Mesenchymal stem cell (in vitro differentiated cells and primary cell): ENCODE measurements at regions not wholly inside any gene's neighbourhood (a gene's known extent, or its start where the extent isn't known, plus 50 kb on each side); places are given as distances from the start of the nearest gene placed in this dataset.

Source experiments
- DNase-seq: peaks from one replicate; pipeline ENCODE4 v3.0.0-alpha.2; 2013
- H2AFZ ChIP-seq: one replicate; pipeline ENCODE4 v1.6.1; 2013; ENCODE audit warnings: low read depth, mild to moderate bottlenecking, control low read depth, inconsistent platforms, low read length, moderate library complexity
- H2AK5ac ChIP-seq: 2 replicates; pipeline ENCODE4 v1.6.1; 2013; ENCODE audit warnings: low read length, moderate library complexity, mild to moderate bottlenecking, inconsistent platforms; ENCODE audit not compliant: severe bottlenecking
- H2BK120ac ChIP-seq: one replicate; pipeline ENCODE4 v1.6.1; 2013; ENCODE audit warnings: low read depth, mild to moderate bottlenecking, inconsistent platforms, low read length, moderate library complexity
- H2BK12ac ChIP-seq, 2 experiments: one replicate each; pipeline ENCODE4 v1.6.1; 2013; ENCODE audit warnings: inconsistent platforms in 2 of 2, low read length in 2 of 2, mild to moderate bottlenecking in 2 of 2, moderate library complexity in 2 of 2, control low read depth in 1 of 2
- H2BK15ac ChIP-seq: one replicate; pipeline ENCODE4 v1.6.1; 2013; ENCODE audit warnings: mild to moderate bottlenecking, low read depth, inconsistent platforms; ENCODE audit not compliant: poor library complexity, severe bottlenecking
- H2BK5ac ChIP-seq: 2 replicates; pipeline ENCODE4 v1.6.1; 2013; ENCODE audit warnings: low read depth, mild to moderate bottlenecking, low read length, control low read depth, inconsistent platforms; ENCODE audit not compliant: poor library complexity, severe bottlenecking
- H3K14ac ChIP-seq, 2 experiments: one replicate each; pipeline ENCODE4 v1.6.1; 2013; ENCODE audit warnings: inconsistent platforms in 2 of 2, low read length in 2 of 2, control low read depth in 1 of 2, mild to moderate bottlenecking in 1 of 2, moderate library complexity in 1 of 2
- H3K18ac ChIP-seq, 2 experiments: one replicate each; pipeline ENCODE4 v1.6.1; 2013; ENCODE audit warnings: inconsistent platforms in 2 of 2, low read length in 2 of 2, control low read depth in 1 of 2, low read depth in 1 of 2, mild to moderate bottlenecking in 1 of 2
- H3K23ac ChIP-seq, 2 experiments: one replicate each; pipeline ENCODE4 v1.6.1; 2013; ENCODE audit warnings: inconsistent platforms in 2 of 2, low read length in 2 of 2, mild to moderate bottlenecking in 2 of 2, moderate library complexity in 2 of 2, control low read depth in 1 of 2
- H3K27ac ChIP-seq: 2 replicates; pipeline ENCODE4 v1.5.1; 2013; ENCODE audit warnings: mild to moderate bottlenecking, moderate library complexity, low read length, control low read depth, inconsistent platforms; ENCODE audit not compliant: poor library complexity, severe bottlenecking
- H3K27me3 ChIP-seq, 2 experiments: 2 replicates each; pipeline versions ENCODE4 v1.6.1 to v1.7.0; 2013; ENCODE audit warnings: low read length in 2 of 2, mild to moderate bottlenecking in 2 of 2, moderate library complexity in 2 of 2, control low read depth in 1 of 2, inconsistent platforms in 1 of 2; ENCODE audit not compliant: control insufficient read depth in 1 of 2, insufficient read depth in 1 of 2
- H3K36me3 ChIP-seq, 2 experiments: 2 replicates each; pipeline versions ENCODE4 v1.6.1 to v1.7.0; 2013; ENCODE audit warnings: low read length in 2 of 2, control low read depth in 1 of 2, inconsistent platforms in 1 of 2, low read depth in 1 of 2, mild to moderate bottlenecking in 1 of 2; ENCODE audit not compliant: insufficient read depth in 2 of 2, control insufficient read depth in 1 of 2
- H3K4ac ChIP-seq, 2 experiments: one replicate each; pipeline ENCODE4 v1.6.1; 2013; ENCODE audit warnings: inconsistent platforms in 2 of 2, low read length in 2 of 2, mild to moderate bottlenecking in 2 of 2, moderate library complexity in 2 of 2, control low read depth in 1 of 2, low read depth in 1 of 2
- H3K4me1 ChIP-seq: 2 replicates; pipeline ENCODE4 v1.6.1; 2013; ENCODE audit warnings: low read depth, low read length, control low read depth; ENCODE audit not compliant: control insufficient read depth, insufficient read depth
- H3K4me2 ChIP-seq: 2 replicates; pipeline ENCODE4 v1.6.1; 2013; ENCODE audit warnings: low read length, mild to moderate bottlenecking, inconsistent platforms; ENCODE audit not compliant: poor library complexity, severe bottlenecking
- H3K4me3 ChIP-seq, 2 experiments: 2 replicates each; pipeline versions ENCODE4 v1.5.1 to v1.7.0; 2013; ENCODE audit warnings: low read length in 2 of 2, mild to moderate bottlenecking in 2 of 2, control low read depth in 1 of 2, low read depth in 1 of 2; ENCODE audit not compliant: insufficient read depth in 1 of 2
- H3K79me1 ChIP-seq: replicated peaks from 2 replicates; pipeline ENCODE4 v1.6.1; 2013; ENCODE audit warnings: mild to moderate bottlenecking, control low read depth, low read length, inconsistent platforms; ENCODE audit not compliant: poor library complexity, severe bottlenecking
- H3K9ac ChIP-seq: 2 replicates; pipeline ENCODE4 v1.7.0; 2013; ENCODE audit warnings: mild to moderate bottlenecking, low read length, moderate library complexity
- H3K9me3 ChIP-seq: 2 replicates; pipeline ENCODE4 v1.7.0; 2013; ENCODE audit warnings: mild to moderate bottlenecking, low read length; ENCODE audit not compliant: control insufficient read depth
- H4K8ac ChIP-seq: one replicate; pipeline ENCODE4 v1.6.1; 2013; ENCODE audit warnings: inconsistent platforms, mild to moderate bottlenecking, low read length, moderate library complexity
- H4K91ac ChIP-seq: one replicate; pipeline ENCODE4 v1.6.1; 2013; ENCODE audit warnings: mild to moderate bottlenecking, low read length, inconsistent platforms
- WGBS: methylation state at CpG from one replicate; pipeline ENCODE4 v1.1.7; 2013; ENCODE audit warnings: mixed read lengths; 5-methylcytosine and 5-hydroxymethylcytosine counted together

GRCh38 chr2:4914551-4914950 is 777.6 kb upstream of the SOX11 start:
- Histone ChIP-seq H3K27me3 (no peaks in the 10 kb centered on the region), H3K18ac (no peak overlapping the region), H3K27ac (no peak overlapping the region), H3K9ac (no peak overlapping the region), H3K36me3 (no peaks in the 10 kb centered on the region), H2BK15ac (no peak overlapping the region), H3K4ac (no peak overlapping the region), H2AFZ (no peak overlapping the region), H2AK5ac (no peak overlapping the region), H4K91ac (no peak overlapping the region), H2BK120ac (no peak overlapping the region), H4K8ac (no peak overlapping the region), H3K9me3 (peaks cover 14% of the 10 kb centered on the region), H3K4me3 (no peak overlapping the region), H3K4me1 (no peaks in the 10 kb centered on the region), H3K79me1 (no peaks in the 10 kb centered on the region), H2BK5ac (no peak overlapping the region), H3K23ac (no peak overlapping the region), H3K4me2 (no peak overlapping the region), H2BK12ac (no peak overlapping the region), H3K14ac (no peak overlapping the region)
- WGBS = 55% methylated on average over 3 of the region's 4 CpGs
- peak; percentile 86 for DNase-seq

DNA sequence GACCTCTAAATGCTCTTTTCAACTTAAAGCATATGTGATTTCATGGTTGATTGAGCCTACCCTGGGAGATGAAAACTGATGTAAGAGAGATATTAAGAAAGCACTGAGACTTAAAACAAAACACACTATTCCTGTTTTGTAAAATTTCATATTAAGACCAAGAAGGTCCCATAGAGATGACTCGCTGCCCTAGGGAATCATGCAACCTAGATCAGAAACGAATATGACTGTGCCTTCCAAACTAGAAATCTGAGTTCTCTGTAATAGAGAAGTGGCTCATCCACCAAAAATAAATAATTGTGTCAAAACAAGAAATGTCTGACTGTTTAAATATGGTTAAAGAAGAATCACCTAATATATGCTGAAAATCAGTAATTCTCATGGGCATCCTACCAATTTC is 776.8 kb upstream of the SOX11 start:
- Histone ChIP-seq H2BK15ac (no peak overlapping the region), H3K14ac (no peak overlapping the region), H3K23ac (no peak overlapping the region), H2BK120ac (no peak overlapping the region), H3K9me3 (peaks cover 14% of the 10 kb centered on the region), H3K4me2 (no peak overlapping the region), H3K18ac (no peak overlapping the region), H3K27ac (no peak overlapping the region), H4K91ac (no peak overlapping the region), H3K9ac (no peak overlapping the region), H3K79me1 (no peaks in the 10 kb centered on the region), H3K27me3 (no peaks in the 10 kb centered on the region), H2BK5ac (no peak overlapping the region), H3K4ac (no peak overlapping the region), H2BK12ac (no peak overlapping the region), H2AFZ (no peak overlapping the region), H4K8ac (no peak overlapping the region), H3K4me1 (no peaks in the 10 kb centered on the region), H3K4me3 (no peak overlapping the region), H2AK5ac (no peak overlapping the region), H3K36me3 (no peaks in the 10 kb centered on the region)
- DNase-seq = no peak
- 64% methylated on average over 2 of the region's 2 CpGs for WGBS

- H4K91ac ChIP-seq = no peak overlapping the region
- no peak overlapping the region for H2AK5ac ChIP-seq
- no peak overlapping the region for H3K9ac ChIP-seq
- no peak overlapping the region for H3K27ac ChIP-seq
- no peak overlapping the region for H2BK12ac ChIP-seq
- H3K4me3 ChIP-seq = no peak overlapping the region
- H3K14ac ChIP-seq = no peak overlapping the region
- no peak overlapping the region for H3K4ac ChIP-seq
- no peaks in the 10 kb centered on the region for H3K36me3 ChIP-seq
- H2BK5ac ChIP-seq = no peak overlapping the region
- no peak overlapping the region for H4K8ac ChIP-seq
- no peak overlapping the region for H3K18ac ChIP-seq
- H2BK120ac ChIP-seq = no peak overlapping the region
- H3K4me2 ChIP-seq = no peak overlapping the region
- no peak overlapping the region for H3K23ac ChIP-seq
- H2AFZ ChIP-seq = no peak overlapping the region
- no peaks in the 10 kb centered on the region for H3K27me3 ChIP-seq
- H2BK15ac ChIP-seq = no peak overlapping the region
- 46% methylated on average over 2 of the region's 2 CpGs for WGBS
- no peaks in the 10 kb centered on the region for H3K4me1 ChIP-seq
- H3K79me1 ChIP-seq = no peaks in the 10 kb centered on the region
- peaks cover 12% of the 10 kb centered on the region for H3K9me3 ChIP-seq
- no peak for DNase-seq
These were observed 776.1 kb upstream of the SOX11 start for GRCh38 chr2:4916094-4916493.

DNA sequence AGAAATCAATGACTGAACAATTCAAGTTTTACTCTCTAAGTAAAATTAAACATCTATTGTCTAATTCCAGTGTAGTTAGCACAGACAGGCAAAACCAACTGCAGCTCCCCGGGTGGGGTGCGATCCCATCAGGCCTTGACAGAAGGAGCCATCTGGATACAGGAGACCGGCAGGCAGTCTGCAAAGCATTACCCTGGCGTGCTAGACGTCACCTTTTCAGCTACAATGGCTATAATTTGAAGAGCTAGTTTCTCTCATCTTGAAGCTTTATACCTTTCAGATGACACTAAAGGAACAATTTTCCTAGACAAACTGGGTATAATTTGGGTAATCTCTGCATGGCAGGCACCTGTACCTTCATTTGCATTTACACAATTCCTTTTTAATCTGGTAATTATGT is 761.5 kb upstream of the SOX11 start:
- Histone ChIP-seq H3K79me1 (no peaks in the 10 kb centered on the region), H3K4me3 (no peak overlapping the region), H3K4ac (no peak overlapping the region), H2AFZ (no peak overlapping the region), H2BK5ac (no peak overlapping the region), H3K4me2 (no peak overlapping the region), H3K9me3 (peaks cover 12% of the 10 kb centered on the region), H4K8ac (no peak overlapping the region), H2BK120ac (no peak overlapping the region), H2BK15ac (no peak overlapping the region), H3K14ac (no peak overlapping the region), H2AK5ac (no peak overlapping the region), H4K91ac (no peak overlapping the region), H2BK12ac (no peak overlapping the region), H3K36me3 (no peaks in the 10 kb centered on the region), H3K27ac (no peak overlapping the region), H3K27me3 (no peaks in the 10 kb centered on the region), H3K4me1 (peaks cover 3% of the 10 kb centered on the region), H3K18ac (no peak overlapping the region), H3K23ac (no peak overlapping the region), H3K9ac (no peak overlapping the region)
- whole genome bisulfite sequencing = 93% methylated on average over 3 of the region's 5 CpGs
- no peak for DNase-seq
